Body of pancreas (tissue), 4 donors: ENCODE measurements at regions not wholly inside any gene's neighbourhood (a gene's known extent, or its start where the extent isn't known, plus 50 kb on each side); places are given as distances from the start of the nearest gene placed in this dataset.

ENCODE experiments used
- ATAC-seq: fragments of 150-250 bp; one replicate; pipeline ENCODE4 v1.9.1; 2016
- DNase-seq, 4 donors: peaks; one replicate each; pipeline ENCODE4 v3.0.0-alpha.2; 2019
- H3K27ac ChIP-seq, 4 donors: fragments of 200-600 bp; sonication (generic); 1 replicate in 3 of 4; 2 replicates in 1 of 4; pipeline versions ENCODE4 v1.5.1 to v1.6.1; 2016 to 2019; ENCODE audit warnings: mild to moderate bottlenecking in 1 of 4, mixed read lengths in 1 of 4, moderate library complexity in 1 of 4
- H3K27me3 ChIP-seq, 2 donors: fragments of 200-600 bp; sonication (generic); one replicate each; pipeline ENCODE4 v1.6.0; 2016; ENCODE audit warnings: mild to moderate bottlenecking in 1 of 2
- H3K36me3 ChIP-seq, 2 donors: fragments of 200-600 bp; sonication (generic); replicated peaks in 1 of 2; 2 replicates each; pipeline ENCODE4 v1.5.1; 2016; ENCODE audit warnings: low read depth in 2 of 2; ENCODE audit not compliant: insufficient read depth in 1 of 2
- H3K4me1 ChIP-seq: fragments of 200-600 bp; sonication (generic); one replicate; pipeline ENCODE4 v1.6.0; 2016
- H3K4me3 ChIP-seq, 2 donors: fragments of 200-600 bp; sonication (generic); 1 replicate in 1 of 2; 2 replicates in 1 of 2; pipeline ENCODE4 v1.5.1; 2016 to 2019
- H3K9me3 ChIP-seq, 3 donors: fragments of 200-600 bp; sonication (generic); 1 replicate in 2 of 3; 2 replicates in 1 of 3; pipeline ENCODE4 v1.5.1; 2016
- POLR2A ChIP-seq, 3 donors: fragments of 450-650 bp; IDR thresholded peaks; one replicate each; pipeline ENCODE4 v1.6.1; 2016; ENCODE audit warnings: antibody characterized with exemption in 3 of 3, mild to moderate bottlenecking in 2 of 3
- WGBS, 2 donors: methylation state at CpG; one replicate each; pipeline ENCODE4 v1.1.5; 2017; 5-methylcytosine and 5-hydroxymethylcytosine counted together
- intact Hi-C: fragments of 100-400 bp; cut with DNase I; formaldehyde crosslinking; loops from one replicate; pipeline ENCODE4 v1.15.1; 2023
- TF ChIP-seq, protein P1 (sequence below), 7 experiments: fragments of 450-650 bp in 4 of 7; fragments of 200-600 bp in 3 of 7; sonication (generic) in 3 of 7; IDR thresholded peaks; one replicate each; pipeline ENCODE4 v1.5.1; 2016 to 2019; ENCODE audit warnings: antibody characterized with exemption in 7 of 7

GRCh38 chr13:44748439-44748838 lies 172.3 kb upstream of the TSC22D1 start:
- 96 to 100% methylated on average over 1 of the region's 1 CpG for WGBS, 2 donors
- H3K27me3 ChIP-seq, result no peaks in the 10 kb centered on the region
- no peak overlapping the region for H3K27ac ChIP-seq
- intact Hi-C loops, result no loop called here
- TF ChIP-seq, protein P1, sequence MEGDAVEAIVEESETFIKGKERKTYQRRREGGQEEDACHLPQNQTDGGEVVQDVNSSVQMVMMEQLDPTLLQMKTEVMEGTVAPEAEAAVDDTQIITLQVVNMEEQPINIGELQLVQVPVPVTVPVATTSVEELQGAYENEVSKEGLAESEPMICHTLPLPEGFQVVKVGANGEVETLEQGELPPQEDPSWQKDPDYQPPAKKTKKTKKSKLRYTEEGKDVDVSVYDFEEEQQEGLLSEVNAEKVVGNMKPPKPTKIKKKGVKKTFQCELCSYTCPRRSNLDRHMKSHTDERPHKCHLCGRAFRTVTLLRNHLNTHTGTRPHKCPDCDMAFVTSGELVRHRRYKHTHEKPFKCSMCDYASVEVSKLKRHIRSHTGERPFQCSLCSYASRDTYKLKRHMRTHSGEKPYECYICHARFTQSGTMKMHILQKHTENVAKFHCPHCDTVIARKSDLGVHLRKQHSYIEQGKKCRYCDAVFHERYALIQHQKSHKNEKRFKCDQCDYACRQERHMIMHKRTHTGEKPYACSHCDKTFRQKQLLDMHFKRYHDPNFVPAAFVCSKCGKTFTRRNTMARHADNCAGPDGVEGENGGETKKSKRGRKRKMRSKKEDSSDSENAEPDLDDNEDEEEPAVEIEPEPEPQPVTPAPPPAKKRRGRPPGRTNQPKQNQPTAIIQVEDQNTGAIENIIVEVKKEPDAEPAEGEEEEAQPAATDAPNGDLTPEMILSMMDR (IDR thresholded peaks at IDR 0.05), result no peak
- no peak for TF ChIP-seq POLR2A (IDR thresholded peaks at IDR 0.05)
- DNase-seq (no peak), ATAC-seq (no peak)
- H3K9me3 ChIP-seq, result no peaks in the 10 kb centered on the region
- no peak overlapping the region for H3K4me3 ChIP-seq
- no peaks in the 10 kb centered on the region for H3K36me3 ChIP-seq
- peaks cover 13% of the 10 kb centered on the region for H3K4me1 ChIP-seq

DNA sequence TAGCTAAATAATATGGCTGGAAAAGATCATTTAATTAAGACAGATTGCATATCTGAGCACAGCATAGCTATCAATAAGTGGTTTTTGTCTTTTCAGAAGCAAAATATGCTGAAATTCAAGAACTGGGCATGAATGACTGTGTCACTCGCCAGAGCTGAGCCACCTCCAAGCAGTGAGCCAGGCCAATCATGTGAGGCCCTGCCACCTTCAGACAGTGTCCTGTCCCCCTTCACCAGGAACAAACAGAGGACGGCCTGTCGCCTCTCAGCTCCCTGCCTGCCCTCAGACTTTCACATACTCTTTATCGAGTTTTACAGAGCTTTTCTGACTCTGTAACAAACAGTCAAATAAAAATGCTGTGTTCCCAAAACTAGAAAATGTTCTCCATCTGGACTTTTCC lies 171.0 kb upstream of the TSC22D1 start:
- TF ChIP-seq, protein P1 (IDR thresholded peaks at IDR 0.05), result no peak
- no peak for TF ChIP-seq POLR2A (IDR thresholded peaks at IDR 0.05)
- intact Hi-C loops, result no loop called here
- Histone ChIP-seq H3K27ac (peak overlapping the region; percentile 52 to 74 (median 61)), H3K27me3 (no peaks in the 10 kb centered on the region), H3K36me3 (no peaks in the 10 kb centered on the region), H3K9me3 (no peaks in the 10 kb centered on the region), H3K4me1 (peaks cover 13% of the 10 kb centered on the region), H3K4me3 (no peak overlapping the region)
- DNase-seq (peak; percentile 45 to 64 (median 58)), ATAC-seq (peak; percentile 81)
- 7 to 20% methylated on average over 4 of the region's 4 CpGs for WGBS, 2 donors

- Histone ChIP-seq H3K4me3 (no peak overlapping the region), H3K4me1 (peaks cover 13% of the 10 kb centered on the region), H3K9me3 (no peaks in the 10 kb centered on the region), H3K27ac (peak overlapping the region in 3 of 4 donors; percentile 57 to 74 (median 65)), H3K27me3 (no peaks in the 10 kb centered on the region), H3K36me3 (no peaks in the 10 kb centered on the region)
- WGBS, 2 donors, result 60% methylated on average over 5 of the region's 5 CpGs
- intact Hi-C loops, result no loop called here
- peak; percentile 12 for ATAC-seq
- no peak for DNase-seq
- TF ChIP-seq POLR2A (IDR thresholded peaks at IDR 0.05), result no peak
- TF ChIP-seq, protein P1 (IDR thresholded peaks at IDR 0.05), result no peak
These were observed 170.6 kb upstream of the TSC22D1 start for GRCh38 chr13:44746690-44747089.

- no peak for ATAC-seq
- Histone ChIP-seq H3K27ac (no peak overlapping the region), H3K27me3 (no peaks in the 10 kb centered on the region), H3K4me1 (peaks cover 13% of the 10 kb centered on the region), H3K4me3 (no peak overlapping the region), H3K9me3 (no peaks in the 10 kb centered on the region), H3K36me3 (no peaks in the 10 kb centered on the region)
- DNase-seq, result no peak
- TF ChIP-seq, protein P1 (IDR thresholded peaks at IDR 0.05), result no peak
- no peak for TF ChIP-seq POLR2A (IDR thresholded peaks at IDR 0.05)
- intact Hi-C loops, result no loop called here
- WGBS, 2 donors, result 92 to 94% methylated on average over 10 of the region's 10 CpGs
These were observed 168.9 kb upstream of the TSC22D1 start for GRCh38 chr13:44744880-44745633.

DNA sequence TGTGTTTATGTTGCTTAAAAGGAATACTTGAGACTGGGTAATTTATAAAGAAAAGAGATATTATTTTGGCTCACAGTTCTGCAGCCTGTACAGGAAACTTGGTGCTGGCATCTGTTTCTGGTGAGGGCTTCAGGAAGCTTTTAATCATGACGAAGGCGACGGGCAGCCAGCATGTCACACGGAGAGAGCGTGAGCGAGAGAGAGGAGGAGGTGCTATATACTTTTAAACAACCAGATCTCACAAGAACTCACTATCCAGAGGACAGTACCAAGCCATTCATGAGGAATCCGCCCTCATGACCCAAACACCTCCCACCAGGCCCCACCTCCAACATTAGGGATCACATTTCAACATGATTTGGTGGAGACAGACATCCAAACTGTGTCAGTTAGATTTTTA lies 163.4 kb upstream of the TSC22D1 start:
- 80 to 82% methylated on average over 7 of the region's 7 CpGs for WGBS, 2 donors
- Histone ChIP-seq H3K4me3 (no peak overlapping the region), H3K9me3 (no peaks in the 10 kb centered on the region), H3K27me3 (no peaks in the 10 kb centered on the region), H3K4me1 (peaks cover 2% of the 10 kb centered on the region), H3K27ac (no peak overlapping the region), H3K36me3 (no peaks in the 10 kb centered on the region)
- TF ChIP-seq POLR2A (IDR thresholded peaks at IDR 0.05), result no peak
- ATAC-seq (no peak), DNase-seq (no peak)
- intact Hi-C loops, result no loop called here
